ENCODE measurements at regions not wholly inside any gene's neighbourhood (a gene's known extent, or its start where the extent isn't known, plus 50 kb on each side); places are given as distances from the start of the nearest gene placed in this dataset.

DNA sequence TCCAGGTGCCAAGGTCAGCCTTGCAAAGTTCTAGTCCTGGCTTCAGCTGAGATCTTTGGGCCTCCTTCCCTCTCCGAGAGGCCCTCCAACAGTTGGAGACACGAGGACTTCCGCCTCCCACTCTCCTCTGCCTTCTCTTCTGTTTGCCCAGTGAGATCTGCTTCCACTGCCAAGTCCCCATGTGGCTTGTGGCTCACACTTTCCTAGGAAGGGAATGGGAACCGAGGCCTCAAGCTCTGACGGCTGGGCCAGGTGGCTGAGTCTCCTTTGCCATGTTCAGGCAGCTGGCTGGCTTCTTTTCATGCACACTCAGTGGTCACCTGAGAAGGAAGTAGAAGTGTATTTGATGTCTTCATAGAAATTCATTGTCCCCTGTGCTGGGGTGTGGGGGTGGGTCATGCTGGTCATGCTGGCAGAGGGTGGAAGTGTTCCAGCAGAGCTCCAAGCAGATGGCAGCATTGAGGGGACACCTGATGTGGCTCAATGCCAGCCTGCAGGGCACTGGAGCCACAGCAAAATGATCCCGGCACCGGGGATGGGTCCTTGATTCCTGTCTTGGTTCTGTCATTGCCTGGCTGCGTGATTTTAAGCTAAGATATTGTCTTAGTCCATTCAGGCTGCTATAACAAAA, 130.4 kb downstream of the ADAMTS15 start:
- TF ChIP-seq CTCF (IDR thresholded peaks at IDR 0.05): no peak
- TF ChIP-seq POLR2A (IDR thresholded peaks at IDR 0.05): no peak
- no peak for TF ChIP-seq EP300 (IDR thresholded peaks at IDR 0.05)

All from ovary (tissue), 3 donors.